DND-41 (cell line): ENCODE measurements at regions not wholly inside any gene's neighbourhood (a gene's known extent, or its start where the extent isn't known, plus 50 kb on each side); places are given as distances from the start of the nearest gene placed in this dataset.

ENCODE experiments used
- ATAC-seq: fragments of 200-7000 bp; cut with Tn5 transposase; 3 replicates; pipeline ENCODE4 v1.9.1; 2021; ENCODE audit warnings: low read depth; ENCODE audit not compliant: insufficient read depth
- DNase-seq: peaks from one replicate; pipeline ENCODE4 v3.0.0-alpha.2; 2020
- H2AFZ ChIP-seq: 2 replicates; pipeline ENCODE4 v1.6.0; 2012; ENCODE audit warnings: low read depth, low read length
- H3K27ac ChIP-seq: 2 replicates; pipeline ENCODE4 v1.5.1; 2012; ENCODE audit warnings: low read length, inconsistent platforms
- H3K27me3 ChIP-seq: fragments of 200-600 bp; sonication (generic); 2 replicates; pipeline ENCODE4 v1.6.0; 2012; ENCODE audit warnings: low read length, mild to moderate bottlenecking, inconsistent platforms; ENCODE audit not compliant: insufficient read depth, poor library complexity
- H3K36me3 ChIP-seq: 2 replicates; pipeline ENCODE4 v1.5.1; 2012; ENCODE audit warnings: low read length, inconsistent platforms; ENCODE audit not compliant: insufficient read depth
- H3K4me1 ChIP-seq: 2 replicates; pipeline ENCODE4 v1.5.1; 2012; ENCODE audit warnings: mild to moderate bottlenecking, low read length; ENCODE audit not compliant: insufficient read depth
- H3K4me2 ChIP-seq: 2 replicates; pipeline ENCODE4 v1.6.0; 2012; ENCODE audit warnings: mild to moderate bottlenecking, moderate library complexity, low read length, inconsistent platforms; ENCODE audit not compliant: insufficient read depth
- H3K4me3 ChIP-seq, 2 experiments: fragments of 200-600 bp in 1 of 2; shearing (Covaris generic) in 1 of 2; 2 replicates each; pipeline ENCODE4 v1.5.1; 2012 to 2016; ENCODE audit warnings: inconsistent platforms in 2 of 2, low read length in 2 of 2, mild to moderate bottlenecking in 2 of 2, low read depth in 1 of 2, moderate library complexity in 1 of 2
- H3K79me2 ChIP-seq: 2 replicates; pipeline ENCODE4 v1.6.0; 2012; ENCODE audit warnings: low read length, inconsistent platforms; ENCODE audit not compliant: insufficient read depth
- H3K9ac ChIP-seq: 2 replicates; pipeline ENCODE4 v1.6.0; 2012; ENCODE audit warnings: low read depth, mild to moderate bottlenecking, inconsistent platforms, low read length, moderate library complexity
- H3K9me3 ChIP-seq: 2 replicates; pipeline ENCODE4 v1.5.1; 2012; ENCODE audit warnings: low read length, moderate library complexity, mild to moderate bottlenecking, inconsistent platforms; ENCODE audit not compliant: insufficient read depth, severe bottlenecking
- H4K20me1 ChIP-seq: 2 replicates; pipeline ENCODE4 v1.6.0; 2012; ENCODE audit warnings: low read length; ENCODE audit not compliant: insufficient read depth
- CTCF ChIP-seq: IDR thresholded peaks from 2 replicates; pipeline ENCODE4 v1.5.1; 2012; ENCODE audit warnings: borderline replicate concordance, low read length, moderate library complexity, mild to moderate bottlenecking; ENCODE audit not compliant: poor library complexity, severe bottlenecking; ENCODE audit errors: extremely low read depth
- EZH2 ChIP-seq: IDR thresholded peaks from 3 replicates; pipeline ENCODE4 v1.6.1; 2012; ENCODE audit warnings: borderline replicate concordance, low read depth, mild to moderate bottlenecking, moderate library complexity, low read length, inconsistent platforms; ENCODE audit not compliant: severe bottlenecking

DNA sequence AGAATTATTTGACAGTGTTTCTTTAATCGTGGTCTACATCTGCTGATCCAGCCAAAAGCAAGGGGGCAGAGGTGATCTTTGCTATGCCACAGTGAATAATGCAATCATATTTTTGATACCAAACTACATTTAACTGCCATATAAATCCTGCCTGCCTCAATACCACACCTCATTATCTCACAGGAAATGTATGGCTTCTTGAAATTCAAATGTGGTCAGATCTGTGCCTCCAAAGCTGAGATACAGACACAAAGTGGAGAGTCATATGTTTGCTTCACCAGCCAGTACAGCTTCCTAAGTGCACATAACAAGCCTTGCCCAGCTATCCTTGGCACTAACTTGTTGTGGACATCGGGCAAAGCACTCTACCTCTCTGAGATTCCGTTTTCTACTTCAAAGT lies 250.0 kb upstream of the NFIA start:
- Histone ChIP-seq H3K9me3 (no peaks in the 10 kb centered on the region), H4K20me1 (no peaks in the 10 kb centered on the region), H3K36me3 (no peaks in the 10 kb centered on the region), H3K27me3 (peaks cover 3% of the 10 kb centered on the region), H3K79me2 (no peaks in the 10 kb centered on the region), H3K27ac (no peak overlapping the region), H3K9ac (no peak overlapping the region), H3K4me1 (no peaks in the 10 kb centered on the region), H3K4me2 (no peak overlapping the region), H2AFZ (no peak overlapping the region), H3K4me3 (no peak overlapping the region)
- TF ChIP-seq CTCF (no peak), EZH2 (no peak)
- ATAC-seq = no peak
- no peak for DNase-seq

DNA sequence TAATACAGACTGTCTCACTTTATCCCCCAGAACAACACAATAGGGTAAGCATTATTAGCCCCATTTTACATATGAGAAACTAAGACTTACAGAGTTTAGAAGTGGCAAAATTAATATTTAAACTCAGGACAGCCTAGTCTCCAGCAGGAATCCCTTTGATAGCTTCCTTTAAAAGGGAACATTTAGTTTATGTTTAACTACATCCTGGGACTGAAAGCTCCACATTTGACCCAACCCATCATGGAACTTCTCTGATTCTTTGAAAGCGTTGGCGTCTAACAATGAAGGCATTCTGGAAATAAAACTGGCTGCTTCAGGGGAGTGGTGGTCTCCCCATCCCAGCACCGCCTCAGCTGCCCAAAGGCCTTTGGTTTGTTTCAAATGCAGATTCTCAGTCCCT lies 250.6 kb upstream of the NFIA start:
- no peak for ATAC-seq
- Histone ChIP-seq H3K4me3 (no peak overlapping the region), H3K4me2 (no peak overlapping the region)

DNA sequence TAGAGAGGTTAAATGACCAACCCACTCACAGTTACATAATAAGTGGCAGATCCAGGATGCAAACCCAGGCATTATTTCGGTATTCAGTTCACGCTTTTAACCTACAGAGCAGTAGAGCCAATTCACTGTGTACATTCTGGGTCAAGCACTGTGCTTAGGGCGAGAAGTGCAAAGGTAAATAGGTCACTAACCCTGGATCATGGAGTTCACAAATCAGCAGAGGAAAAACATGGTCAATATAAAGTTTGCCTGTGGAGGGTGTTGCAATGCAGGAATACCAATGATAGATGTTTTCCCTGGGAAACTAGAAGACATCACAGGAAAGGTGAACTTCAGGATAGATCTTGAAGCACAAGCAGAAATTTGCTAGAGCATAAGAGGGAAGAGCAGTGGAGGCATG lies 253.4 kb upstream of the NFIA start:
- Histone ChIP-seq H2AFZ (no peak overlapping the region), H3K4me2 (no peak overlapping the region), H3K4me3 (no peak overlapping the region), H3K9ac (no peak overlapping the region), H3K79me2 (no peaks in the 10 kb centered on the region), H3K4me1 (no peaks in the 10 kb centered on the region), H3K27me3 (no peaks in the 10 kb centered on the region), H4K20me1 (no peaks in the 10 kb centered on the region), H3K36me3 (no peaks in the 10 kb centered on the region), H3K9me3 (no peaks in the 10 kb centered on the region), H3K27ac (no peak overlapping the region)
- DNase-seq (no peak), ATAC-seq (no peak)
- TF ChIP-seq EZH2 (no peak), CTCF (no peak)

More for the DNA sequence above, 250.6 kb upstream of the NFIA start:
- no peak overlapping the region for H2AFZ ChIP-seq
- no peaks in the 10 kb centered on the region for H3K4me1 ChIP-seq
- no peak for DNase-seq
- no peaks in the 10 kb centered on the region for H3K9me3 ChIP-seq
- no peak overlapping the region for H3K27ac ChIP-seq
- peaks cover 3% of the 10 kb centered on the region for H3K27me3 ChIP-seq
- no peak overlapping the region for H3K9ac ChIP-seq
- H3K79me2 ChIP-seq = no peaks in the 10 kb centered on the region
- no peak for TF ChIP-seq EZH2
- TF ChIP-seq CTCF = no peak
- no peaks in the 10 kb centered on the region for H3K36me3 ChIP-seq
- no peaks in the 10 kb centered on the region for H4K20me1 ChIP-seq
